Fibroblast of skin of abdomen (primary cell): ENCODE measurements at regions not wholly inside any gene's neighbourhood (a gene's known extent, or its start where the extent isn't known, plus 50 kb on each side); places are given as distances from the start of the nearest gene placed in this dataset.

Experiments
- DNase-seq: peaks from one replicate; pipeline ENCODE4 v3.0.0-alpha.2; 2013

- DNase-seq, result no peak
These were observed 159.8 kb upstream of the REG3G start for GRCh38 chr2:78865667-78866066.

GRCh38 chr2:78870343-78870967, 155.0 kb upstream of the REG3G start:
- no peak for DNase-seq

GRCh38 chr2:78873526-78873925, 152.0 kb upstream of the REG3G start:
- no peak for DNase-seq

- no peak for DNase-seq
These were observed 149.2 kb upstream of the REG3G start for GRCh38 chr2:78876316-78876688.

DNA sequence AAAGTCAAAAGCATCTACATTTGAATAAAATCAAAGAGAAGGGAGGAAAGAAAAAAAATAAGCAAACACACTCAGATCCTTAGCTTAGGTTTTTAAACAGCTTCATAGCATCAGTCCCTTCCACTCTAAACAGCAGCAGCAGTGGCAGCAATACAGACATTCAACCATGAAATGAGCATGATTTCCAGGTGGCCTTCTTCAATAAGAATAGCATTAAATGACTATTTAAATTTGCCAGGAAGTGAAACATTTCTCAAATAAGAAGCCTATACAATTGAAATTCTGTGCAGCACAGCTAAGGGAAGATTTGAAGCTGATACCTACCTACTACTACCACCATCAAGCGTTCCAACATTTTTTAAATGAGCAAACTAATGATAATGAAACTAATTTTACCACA, 138.1 kb upstream of the REG3G start:
- no peak for DNase-seq

- DNase-seq, result no peak
These were observed 134.6 kb upstream of the REG3G start for GRCh38 chr2:78890935-78891334.

DNA sequence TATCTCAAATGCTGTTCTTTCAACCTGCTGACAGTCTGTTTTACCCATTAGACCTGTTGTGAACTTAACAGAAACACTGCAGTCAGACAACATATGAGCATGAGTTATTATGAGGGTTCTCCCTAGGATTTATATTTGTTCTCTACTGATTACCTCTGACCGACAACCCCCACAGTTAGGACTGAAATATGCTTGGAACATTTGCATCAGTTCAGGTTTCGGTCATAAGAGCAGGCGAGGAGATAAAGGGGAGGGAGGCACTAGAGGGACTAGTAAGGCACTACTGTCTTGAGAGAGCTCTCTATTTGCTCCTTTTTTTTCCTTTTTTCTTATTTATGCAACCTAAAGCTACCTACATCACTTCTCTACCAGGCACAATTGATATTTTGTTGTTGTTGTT, 133.2 kb upstream of the REG3G start:
- DNase-seq, result no peak

DNA sequence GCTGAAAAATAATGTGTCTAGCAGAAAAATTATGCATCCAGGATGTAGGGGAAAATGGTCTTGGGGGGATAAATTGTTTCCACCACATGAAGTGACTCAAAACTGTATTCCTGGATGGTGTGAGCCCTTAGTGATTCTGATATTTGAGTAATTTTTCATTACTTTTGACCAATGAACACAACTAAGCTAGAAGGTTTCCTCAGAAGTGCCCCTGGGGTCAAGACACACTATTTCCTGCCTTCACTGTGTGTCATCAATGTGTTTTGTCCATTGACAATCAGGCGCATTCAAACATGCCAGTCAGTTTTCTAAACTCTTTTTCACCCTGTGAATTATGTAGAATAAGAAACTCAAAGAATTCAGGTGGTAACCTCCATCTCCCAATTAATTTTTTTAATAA, 130.5 kb upstream of the REG3G start:
- no peak for DNase-seq

- DNase-seq, result no peak
These were observed 129.0 kb upstream of the REG3G start for GRCh38 chr2:78896536-78896935.

DNA sequence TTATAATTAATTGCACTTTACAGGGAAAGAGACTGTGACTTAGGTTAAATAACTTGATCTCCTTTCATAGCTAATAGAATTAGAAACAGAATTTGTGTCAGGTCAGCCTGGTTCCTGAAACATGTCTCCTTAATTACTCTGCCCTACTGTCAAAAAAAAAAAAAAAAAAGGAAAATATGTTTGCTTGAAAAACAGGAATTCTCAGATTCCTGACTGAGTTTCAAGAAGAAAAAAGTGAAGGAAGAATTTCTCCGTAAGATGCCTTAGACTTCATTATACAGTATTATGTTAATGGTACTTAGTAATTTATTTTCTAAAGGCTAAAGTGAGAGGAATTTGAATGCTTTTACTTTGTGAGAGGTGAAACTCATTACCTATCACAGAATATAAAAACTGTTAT, 118.4 kb upstream of the REG3G start:
- DNase-seq, result no peak

GRCh38 chr2:78908973-78909372, 116.5 kb upstream of the REG3G start:
- DNase-seq, result no peak

- no peak for DNase-seq
These were observed 115.1 kb upstream of the REG3G start for GRCh38 chr2:78910376-78910775.

GRCh38 chr2:78913257-78913656, 112.2 kb upstream of the REG3G start:
- no peak for DNase-seq

DNA sequence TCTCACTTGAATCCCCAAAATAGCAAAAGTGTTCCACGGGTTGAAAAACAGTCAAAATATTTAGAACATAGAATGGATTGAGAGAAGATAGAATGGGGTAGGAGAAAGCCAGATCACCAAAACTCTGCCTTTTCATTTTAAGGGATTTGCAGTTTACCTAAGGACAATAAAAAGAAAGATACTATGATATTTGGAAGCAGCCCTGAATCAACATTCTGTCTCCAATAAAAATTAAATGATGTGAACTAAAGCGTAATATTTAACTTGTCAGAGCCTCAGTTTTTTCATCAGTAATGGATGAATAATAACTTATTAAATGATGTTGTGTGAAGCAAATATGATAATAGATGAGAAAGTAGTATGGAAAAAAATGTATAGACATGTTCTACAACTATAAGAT, 100.2 kb upstream of the REG3G start:
- no peak for DNase-seq

GRCh38 chr2:78928502-78928901, 97.0 kb upstream of the REG3G start:
- DNase-seq, result no peak

DNA sequence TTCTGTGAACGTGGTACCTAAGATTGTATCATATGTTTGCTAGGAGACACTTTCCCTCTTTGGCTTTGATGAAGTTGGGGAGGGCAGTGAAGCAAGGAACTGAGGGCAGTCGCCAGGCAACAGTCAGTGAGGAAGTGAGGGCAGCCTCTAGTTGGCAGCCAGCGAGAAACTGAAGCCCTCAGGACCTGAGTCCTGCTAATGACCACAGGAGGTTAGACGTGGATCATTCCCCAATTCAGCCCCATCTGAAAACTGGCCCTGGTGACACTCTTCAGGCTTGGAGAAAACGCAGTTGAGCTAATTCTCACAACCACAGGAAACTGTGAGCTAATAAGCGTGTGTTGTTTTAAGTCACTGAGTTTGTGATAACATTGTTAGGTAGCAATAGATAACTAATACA, 84.5 kb upstream of the REG3G start:
- DNase-seq, result no peak

DNA sequence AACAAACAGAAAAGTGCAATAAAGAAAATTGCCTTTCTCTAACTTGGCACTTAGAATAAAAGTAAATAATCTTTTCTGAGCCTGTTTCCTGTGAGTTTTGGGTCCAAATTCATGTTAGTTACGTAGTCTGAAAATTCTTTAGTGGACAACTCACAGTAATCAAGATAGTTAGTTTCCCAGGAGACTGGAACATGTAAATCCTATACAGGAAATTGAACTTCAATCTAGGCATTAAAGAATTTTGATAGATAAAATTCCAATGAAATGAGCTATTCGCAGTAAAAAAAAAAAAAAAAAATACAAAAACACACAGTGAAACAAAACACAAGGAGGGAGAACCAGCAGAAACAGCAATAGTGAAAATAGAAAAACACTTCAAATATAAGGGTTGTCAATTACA, 83.8 kb upstream of the REG3G start:
- no peak for DNase-seq

GRCh38 chr2:78963881-78964280, 61.6 kb upstream of the REG3G start:
- no peak for DNase-seq

DNA sequence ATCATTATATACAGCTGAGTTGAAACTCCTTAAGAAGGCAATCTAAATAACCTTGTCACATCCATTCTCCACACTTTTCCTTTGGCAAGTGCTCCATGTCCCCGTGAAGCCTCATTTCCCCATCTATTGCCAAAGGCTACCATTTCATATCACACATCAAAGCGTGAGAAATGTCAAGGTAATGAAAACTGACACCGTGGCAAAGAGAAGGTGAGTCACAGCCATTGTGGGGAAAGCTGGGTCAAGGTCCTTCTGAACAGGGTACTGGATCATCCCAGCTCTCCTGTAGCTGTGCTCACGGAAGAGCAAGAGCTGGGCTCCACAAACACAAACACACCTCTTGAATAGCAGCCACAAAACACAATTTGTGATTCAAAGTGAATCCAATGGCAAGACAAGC, 58.2 kb upstream of the REG3G start:
- DNase-seq, result no peak

DNA sequence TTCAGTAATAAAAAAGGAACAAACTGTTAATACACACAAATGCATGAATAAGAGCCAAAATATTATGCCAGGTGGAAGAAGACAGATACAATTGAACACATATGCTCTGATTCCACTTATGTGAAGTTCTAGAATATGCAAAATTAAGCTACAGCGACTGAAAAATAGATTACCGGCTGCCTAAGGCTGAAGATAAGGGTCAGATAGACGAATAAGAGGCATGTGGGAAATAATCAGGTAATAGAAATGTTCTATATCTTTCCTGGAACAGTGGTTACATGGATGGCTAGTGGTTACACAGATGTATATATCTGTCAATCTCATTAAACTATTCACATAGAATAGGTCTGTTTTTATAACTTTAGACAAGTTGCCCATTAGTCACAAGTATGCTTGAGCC, 51.9 kb upstream of the REG3G start:
- no peak for DNase-seq
